ENCODE measurements at regions not wholly inside any gene's neighbourhood (a gene's known extent, or its start where the extent isn't known, plus 50 kb on each side); places are given as distances from the start of the nearest gene placed in this dataset.

DNA sequence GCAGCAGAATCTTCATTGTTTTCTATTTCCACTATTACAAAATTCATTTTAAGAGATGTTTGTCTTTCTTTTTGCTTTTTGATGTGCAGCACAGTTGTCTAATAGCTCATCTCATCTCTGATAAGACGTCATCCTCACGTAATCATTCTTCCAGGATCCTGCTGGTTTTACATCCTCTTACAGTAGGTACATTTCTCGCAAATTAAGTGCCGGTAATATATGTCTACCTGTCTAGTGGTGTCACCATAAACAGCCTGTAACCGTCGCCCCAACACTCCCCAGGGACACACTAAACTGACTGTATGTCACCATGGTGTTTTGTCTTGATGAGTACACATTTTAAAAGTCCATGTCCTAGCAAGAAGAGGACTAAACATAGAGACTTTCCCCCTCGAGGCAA lies 94.5 kb upstream of the VSTM2B start:
- WGBS (ENCODE audit: missing lambda C conversion rate): 12% methylated on average over 7 of the region's 7 CpGs

GRCh38 chr19:29432677-29433076 lies 93.1 kb upstream of the VSTM2B start:
- no peak for ATAC-seq
- peaks cover 12% of the 10 kb centered on the region; the same call in 1 of the 3 replicates for H3K9me3 ChIP-seq
- TF ChIP-seq KDM1A (IDR thresholded peaks at IDR 0.05; ENCODE audit: low read depth) (no peak), HDAC2 (IDR thresholded peaks at IDR 0.05) (no peak), ZSCAN20 (CRISPR knock-in tag; IDR thresholded peaks at IDR 0.05) (no peak), POLR2A (IDR thresholded peaks at IDR 0.05; ENCODE audit: low read length) (no peak), RNF2 (IDR thresholded peaks at IDR 0.05; ENCODE audit: borderline replicate concordance, low read depth) (no peak)
- no peak for DNase-seq (ENCODE audit: low read depth in 1 of 2, low spot score in 1 of 2)
- no peak overlapping the region for H3K27ac ChIP-seq
- ChIA-PET CTCF (interaction anchor here (1.4 to 1.5 kb wide), 2 partner anchors 8 to 38 kb away, joined by 3 to 5 read pairs; no protein-coding TSS in a partner anchor), POLR2A (interaction anchor here (0.6 kb wide), 1 partner anchor 62 kb away, joined by 3 read pairs; no protein-coding TSS in a partner anchor)
- 0% methylated on average over 5 of the region's 5 CpGs for WGBS (ENCODE audit: missing lambda C conversion rate)
- FAIRE-seq: no peak
- no peak overlapping the region for H3K4me3 ChIP-seq
- H3K4me1 ChIP-seq: no peaks in the 10 kb centered on the region
- H3K4me2 ChIP-seq: no peak overlapping the region

More for the DNA sequence above, 94.5 kb upstream of the VSTM2B start:
- no peak overlapping the region for H3K4me3 ChIP-seq
- FAIRE-seq (peak; percentile 46), DNase-seq (ENCODE audit: low read depth in 1 of 2, low spot score in 1 of 2) (no peak), ATAC-seq (no peak)
- H3K27ac ChIP-seq: no peak overlapping the region
- H3K4me1 ChIP-seq: no peaks in the 10 kb centered on the region
- no peak overlapping the region for H3K4me2 ChIP-seq
- TF ChIP-seq JUNB (IDR thresholded peaks at IDR 0.05): no peak
- TF ChIP-seq, protein P1, sequence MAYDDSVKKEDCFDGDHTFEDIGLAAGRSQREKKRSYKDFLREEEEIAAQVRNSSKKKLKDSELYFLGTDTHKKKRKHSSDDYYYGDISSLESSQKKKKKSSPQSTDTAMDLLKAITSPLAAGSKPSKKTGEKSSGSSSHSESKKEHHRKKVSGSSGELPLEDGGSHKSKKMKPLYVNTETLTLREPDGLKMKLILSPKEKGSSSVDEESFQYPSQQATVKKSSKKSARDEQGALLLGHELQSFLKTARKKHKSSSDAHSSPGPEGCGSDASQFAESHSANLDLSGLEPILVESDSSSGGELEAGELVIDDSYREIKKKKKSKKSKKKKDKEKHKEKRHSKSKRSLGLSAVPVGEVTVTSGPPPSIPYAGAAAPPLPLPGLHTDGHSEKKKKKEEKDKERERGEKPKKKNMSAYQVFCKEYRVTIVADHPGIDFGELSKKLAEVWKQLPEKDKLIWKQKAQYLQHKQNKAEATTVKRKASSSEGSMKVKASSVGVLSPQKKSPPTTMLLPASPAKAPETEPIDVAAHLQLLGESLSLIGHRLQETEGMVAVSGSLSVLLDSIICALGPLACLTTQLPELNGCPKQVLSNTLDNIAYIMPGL (CRISPR knock-in tag; IDR thresholded peaks at IDR 0.05; ENCODE audit: borderline replicate concordance): no peak
- TF ChIP-seq, protein P2, sequence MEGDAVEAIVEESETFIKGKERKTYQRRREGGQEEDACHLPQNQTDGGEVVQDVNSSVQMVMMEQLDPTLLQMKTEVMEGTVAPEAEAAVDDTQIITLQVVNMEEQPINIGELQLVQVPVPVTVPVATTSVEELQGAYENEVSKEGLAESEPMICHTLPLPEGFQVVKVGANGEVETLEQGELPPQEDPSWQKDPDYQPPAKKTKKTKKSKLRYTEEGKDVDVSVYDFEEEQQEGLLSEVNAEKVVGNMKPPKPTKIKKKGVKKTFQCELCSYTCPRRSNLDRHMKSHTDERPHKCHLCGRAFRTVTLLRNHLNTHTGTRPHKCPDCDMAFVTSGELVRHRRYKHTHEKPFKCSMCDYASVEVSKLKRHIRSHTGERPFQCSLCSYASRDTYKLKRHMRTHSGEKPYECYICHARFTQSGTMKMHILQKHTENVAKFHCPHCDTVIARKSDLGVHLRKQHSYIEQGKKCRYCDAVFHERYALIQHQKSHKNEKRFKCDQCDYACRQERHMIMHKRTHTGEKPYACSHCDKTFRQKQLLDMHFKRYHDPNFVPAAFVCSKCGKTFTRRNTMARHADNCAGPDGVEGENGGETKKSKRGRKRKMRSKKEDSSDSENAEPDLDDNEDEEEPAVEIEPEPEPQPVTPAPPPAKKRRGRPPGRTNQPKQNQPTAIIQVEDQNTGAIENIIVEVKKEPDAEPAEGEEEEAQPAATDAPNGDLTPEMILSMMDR (IDR thresholded peaks at IDR 0.05): no peak
- no peak for TF ChIP-seq RCOR1 (IDR thresholded peaks at IDR 0.05; ENCODE audit: low read depth, low read length)
- TF ChIP-seq EHF (CRISPR knock-in tag; IDR thresholded peaks at IDR 0.05): no peak
- TF ChIP-seq, protein P3, sequence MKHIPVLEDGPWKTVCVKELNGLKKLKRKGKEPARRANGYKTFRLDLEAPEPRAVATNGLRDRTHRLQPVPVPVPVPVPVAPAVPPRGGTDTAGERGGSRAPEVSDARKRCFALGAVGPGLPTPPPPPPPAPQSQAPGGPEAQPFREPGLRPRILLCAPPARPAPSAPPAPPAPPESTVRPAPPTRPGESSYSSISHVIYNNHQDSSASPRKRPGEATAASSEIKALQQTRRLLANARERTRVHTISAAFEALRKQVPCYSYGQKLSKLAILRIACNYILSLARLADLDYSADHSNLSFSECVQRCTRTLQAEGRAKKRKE (CRISPR knock-in tag; IDR thresholded peaks at IDR 0.05; ENCODE audit: low read depth): no peak
- no peak for TF ChIP-seq NFE2L2 (conservative IDR thresholded peaks at IDR 0.05; ENCODE audit: low read length)
- TF ChIP-seq HEYL (CRISPR knock-in tag; IDR thresholded peaks at IDR 0.05): no peak
- TF ChIP-seq HOXB5 (CRISPR knock-in tag; IDR thresholded peaks at IDR 0.05): no peak
- no peak for TF ChIP-seq EHMT2 (IDR thresholded peaks at IDR 0.05; ENCODE audit: low read depth)
- TF ChIP-seq CHD4 (IDR thresholded peaks at IDR 0.05; ENCODE audit: borderline replicate concordance): no peak
- no peak for TF ChIP-seq PHF8 (IDR thresholded peaks at IDR 0.05; ENCODE audit: borderline replicate concordance, low read depth)
- no peak for TF ChIP-seq RFX5 (IDR thresholded peaks at IDR 0.05)
- no peak for TF ChIP-seq NR3C1 (IDR thresholded peaks at IDR 0.05)
- no peak for TF ChIP-seq CBX2 (IDR thresholded peaks at IDR 0.05; ENCODE audit: borderline replicate concordance, low read depth)
- TF ChIP-seq RNF2 (IDR thresholded peaks at IDR 0.05; ENCODE audit: borderline replicate concordance, low read depth): no peak
- TF ChIP-seq ZNF302 (CRISPR knock-in tag; IDR thresholded peaks at IDR 0.05): no peak
- no peak for TF ChIP-seq SMC3 (IDR thresholded peaks at IDR 0.05)
- no peak for TF ChIP-seq MAFK (IDR thresholded peaks at IDR 0.05; ENCODE audit: partially characterized antibody)
- TF ChIP-seq BHLHE40 (IDR thresholded peaks at IDR 0.05; ENCODE audit: low read depth, low read length): no peak
- ChIA-PET CTCF (interaction anchor here (1.4 kb wide), 1 partner anchor 9 kb away, joined by 5 read pairs; no protein-coding TSS in a partner anchor), POLR2A (no interaction called here)
- peaks cover 10% of the 10 kb centered on the region; the same call in 1 of the 3 replicates for H3K9me3 ChIP-seq

Measured in A549 (cell line).